HG02763 (cell line): ENCODE measurements at regions not wholly inside any gene's neighbourhood (a gene's known extent, or its start where the extent isn't known, plus 50 kb on each side); places are given as distances from the start of the nearest gene placed in this dataset.

Source experiments
- ATAC-seq: cut with Tn5 transposase; IDR thresholded peaks from one replicate; pipeline ENCODE4 v1.9.1; 2021; ENCODE audit warnings: mild to moderate bottlenecking, moderate library complexity; ENCODE audit not compliant: unreplicated experiment

DNA sequence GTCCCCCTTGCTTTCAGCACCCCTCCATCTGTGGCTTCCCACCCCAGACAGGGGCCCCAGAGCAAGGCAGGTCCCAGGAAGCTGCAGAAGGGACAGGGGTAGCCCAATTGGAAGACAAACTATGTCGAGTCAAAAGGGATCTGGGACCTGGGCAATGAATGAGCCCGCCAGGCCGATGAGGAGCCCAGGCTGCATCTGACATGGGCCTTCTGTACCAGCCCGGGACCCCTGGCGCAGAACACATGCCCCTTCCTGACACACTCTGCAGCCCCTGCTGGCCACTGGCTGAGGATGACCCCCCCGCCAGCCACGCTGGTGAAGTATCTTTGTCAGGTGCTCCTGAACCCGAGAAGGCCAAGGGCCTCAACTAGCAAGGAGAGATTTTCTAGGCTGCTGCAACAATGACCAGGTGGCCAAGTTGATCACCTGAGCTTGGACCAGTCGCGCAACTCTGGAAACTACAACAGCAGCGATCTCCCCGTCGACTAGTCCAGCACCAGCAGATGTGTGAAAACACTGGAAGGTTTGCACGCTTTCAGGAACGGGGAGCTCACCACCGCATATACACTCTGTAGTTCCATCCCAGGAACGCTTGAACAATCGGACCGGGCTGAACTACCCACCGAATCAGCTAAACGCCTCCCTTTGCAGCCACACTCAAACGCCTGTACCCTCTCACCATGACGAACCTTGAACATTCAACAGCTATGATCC, 119.0 kb downstream of the NCOR2 start:
- no peak for ATAC-seq

DNA sequence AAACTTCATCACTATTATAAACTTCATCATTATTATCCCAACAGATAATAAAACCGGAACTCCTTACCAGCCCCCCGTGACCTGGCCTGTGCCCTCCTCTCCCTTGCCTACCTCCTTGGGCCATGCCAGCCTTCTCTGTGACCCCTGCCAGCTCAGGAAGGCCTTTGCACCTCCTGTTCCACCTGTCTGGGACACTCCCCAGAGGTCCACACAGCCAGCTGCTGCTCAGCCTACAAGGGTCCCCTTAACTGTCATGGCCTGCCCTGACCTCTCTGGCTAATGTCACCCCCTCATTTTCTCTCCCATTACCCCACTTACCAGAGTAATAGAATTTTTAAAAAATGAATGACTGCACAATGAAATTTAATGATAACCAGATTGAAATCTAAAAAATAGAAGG, 121.0 kb downstream of the NCOR2 start:
- ATAC-seq, result no peak

DNA sequence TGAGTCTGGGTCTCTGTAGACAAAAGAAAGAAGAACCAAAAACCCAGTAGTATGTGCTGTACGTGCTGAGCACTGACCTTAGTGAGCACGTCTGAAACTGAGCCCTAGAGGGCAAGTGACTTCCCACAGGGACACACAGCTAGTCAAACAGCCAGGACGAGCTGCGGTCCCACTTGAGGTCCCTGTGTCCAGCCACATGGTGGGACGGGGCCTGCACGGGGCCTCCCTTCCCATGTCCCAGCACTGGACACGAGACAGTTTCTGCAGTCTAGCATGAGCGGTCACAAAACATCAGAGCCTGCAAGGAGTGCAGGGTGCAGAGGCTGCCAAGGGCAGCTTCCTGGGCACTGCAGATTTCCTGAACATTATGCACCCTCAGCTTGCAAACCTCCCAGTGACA, 121.6 kb downstream of the NCOR2 start:
- ATAC-seq, result no peak

DNA sequence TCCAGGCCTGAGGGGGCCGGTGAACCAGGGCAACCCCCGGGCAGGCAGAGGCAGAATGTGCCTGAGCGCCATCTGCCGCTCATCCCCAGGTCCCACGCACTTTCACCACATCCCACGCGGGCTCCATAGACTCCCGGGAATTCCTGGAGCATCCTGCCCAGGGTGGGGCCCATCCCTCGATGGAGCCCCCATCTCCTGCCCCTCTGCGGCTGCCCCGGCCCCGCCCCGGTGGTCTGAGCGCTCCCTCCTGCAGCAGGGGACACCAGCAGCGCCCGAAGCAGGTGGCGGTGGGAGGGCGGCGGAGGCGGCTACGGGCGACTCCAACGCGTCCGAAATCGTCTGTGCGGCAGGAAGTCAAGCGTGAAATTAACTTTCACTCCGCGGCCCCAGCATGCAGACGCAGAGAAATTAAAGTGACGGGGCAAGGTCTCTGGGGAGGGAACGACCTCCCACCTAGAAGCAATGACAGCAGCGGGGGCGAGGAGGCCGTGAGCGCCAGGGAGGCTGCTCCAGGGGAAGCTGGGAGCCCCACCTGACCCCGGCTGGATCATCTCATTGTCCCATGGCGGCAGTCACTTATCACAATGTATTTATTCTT, 122.2 kb downstream of the NCOR2 start:
- ATAC-seq, result no peak

DNA sequence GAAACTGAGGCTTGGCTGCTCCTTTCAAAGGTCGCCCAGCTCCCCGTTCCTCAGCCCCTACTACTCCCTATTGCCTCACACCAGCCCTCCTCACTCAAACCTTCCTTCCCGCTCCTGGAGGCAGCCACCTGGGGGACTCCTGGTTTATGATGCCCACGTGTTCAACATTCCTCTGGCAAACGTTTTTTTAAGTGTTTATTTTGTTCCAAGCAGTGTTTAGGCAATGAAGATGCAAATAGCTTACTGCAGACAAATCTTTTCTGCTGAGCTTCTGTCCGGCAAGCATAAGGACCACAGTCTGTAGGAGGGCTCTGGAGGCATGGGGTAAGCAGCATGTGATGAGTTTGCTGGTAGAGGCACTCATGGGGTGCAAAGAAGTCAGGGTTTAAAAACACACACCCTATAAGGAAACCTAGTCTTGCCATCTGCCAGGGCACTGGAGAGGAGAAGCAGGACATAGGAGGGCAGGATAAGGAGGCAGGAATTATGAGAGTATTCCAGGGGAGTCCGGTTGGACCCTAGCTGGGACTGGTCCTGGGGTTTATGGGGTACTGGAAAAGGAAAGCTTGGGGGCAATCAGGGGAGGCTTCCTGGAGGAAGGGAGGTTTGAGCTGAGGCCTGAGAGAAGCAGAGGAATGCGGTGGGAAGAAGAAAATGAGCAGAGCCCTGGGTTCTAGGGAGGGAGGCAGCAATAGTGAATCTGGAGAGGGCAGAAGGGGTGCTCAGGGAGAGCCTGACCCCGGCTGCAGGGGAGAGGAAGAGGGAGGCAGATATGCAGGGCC, 123.3 kb downstream of the NCOR2 start:
- ATAC-seq, result no peak

DNA sequence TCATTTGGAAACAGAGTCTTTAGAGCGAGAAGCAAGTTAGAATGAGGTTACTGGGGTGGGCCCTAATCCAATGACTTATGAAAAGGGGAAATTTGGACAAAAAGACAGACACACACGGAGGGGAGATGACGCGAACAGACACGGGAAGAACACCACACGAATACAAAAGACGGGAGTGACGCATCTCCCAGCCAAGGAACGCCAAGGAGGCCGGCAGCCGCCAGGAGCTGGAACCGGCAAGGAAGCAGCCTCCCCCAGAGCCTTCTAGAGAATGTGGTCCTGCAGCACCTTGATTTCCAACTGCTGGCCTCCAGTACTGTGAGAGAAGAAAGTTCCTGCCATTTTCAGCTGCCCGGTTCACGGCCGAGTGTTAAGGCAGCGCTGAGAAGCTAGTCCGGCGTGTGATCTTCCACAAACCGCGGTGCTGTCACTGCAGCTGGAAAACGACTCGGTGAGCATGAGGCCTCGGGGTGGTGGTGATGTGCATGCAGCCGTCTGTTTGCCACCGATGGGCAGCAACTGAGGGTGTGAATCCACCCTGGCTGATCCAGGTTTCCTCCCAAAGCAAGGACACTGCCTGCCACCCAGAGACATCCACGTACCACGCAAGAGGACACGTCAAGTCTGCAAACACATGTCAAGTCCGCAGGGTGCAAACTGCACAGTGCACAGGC, 124.5 kb downstream of the NCOR2 start:
- no peak for ATAC-seq

DNA sequence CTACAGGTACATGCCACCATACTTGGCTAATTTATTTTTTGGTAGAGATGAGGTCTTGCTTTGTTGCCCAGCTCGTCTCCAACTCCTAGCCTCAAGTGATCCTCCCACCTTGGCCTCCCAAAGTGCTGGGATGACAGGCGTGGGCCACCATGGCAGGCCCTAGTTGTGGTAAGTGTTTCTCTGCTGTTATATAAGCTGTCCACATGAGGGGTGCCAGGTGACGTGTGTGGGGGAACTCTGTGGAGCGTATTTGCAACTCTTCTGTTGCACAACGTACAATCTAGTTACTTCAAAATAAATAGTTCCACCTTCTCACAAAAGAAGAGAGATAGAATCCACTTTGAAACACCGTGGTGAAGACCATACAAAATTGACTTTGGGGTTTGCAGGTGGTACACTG, 125.1 kb downstream of the NCOR2 start:
- no peak for ATAC-seq

DNA sequence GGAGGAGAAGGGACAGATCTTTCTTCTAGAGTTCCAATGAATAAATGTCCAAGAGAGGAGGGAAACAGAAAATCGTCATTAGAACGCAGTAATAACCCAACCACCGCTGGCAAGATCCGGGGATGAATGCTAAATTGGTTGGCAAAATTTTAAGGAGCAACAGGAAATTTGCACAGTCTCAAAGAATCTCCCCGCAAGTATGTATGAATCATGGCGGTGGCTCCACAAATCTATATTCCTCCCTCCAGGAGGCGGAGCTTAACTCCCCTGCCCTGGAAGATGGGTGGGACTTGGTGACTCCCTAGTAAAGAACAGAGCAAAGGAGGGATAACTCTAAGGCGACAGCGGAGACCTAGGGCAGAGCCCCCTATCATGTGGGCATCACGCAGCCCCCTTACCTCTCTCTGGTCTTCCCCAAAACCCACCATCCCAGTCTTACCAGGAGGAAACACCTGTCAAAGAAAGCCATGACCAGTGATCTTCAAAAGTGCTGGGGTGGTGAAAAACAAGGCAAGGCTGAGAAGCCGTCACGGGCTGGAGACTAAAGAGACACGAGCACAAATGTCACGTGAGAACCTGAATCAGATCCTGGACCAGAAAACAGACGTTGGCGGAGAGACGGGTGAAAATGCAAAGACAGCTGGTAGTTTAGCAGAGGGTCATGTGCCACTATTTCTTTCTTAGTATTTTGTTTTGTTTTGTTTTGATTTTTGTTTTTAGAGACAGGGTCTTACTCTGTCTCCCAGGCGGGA, 125.8 kb downstream of the NCOR2 start:
- ATAC-seq, result no peak

DNA sequence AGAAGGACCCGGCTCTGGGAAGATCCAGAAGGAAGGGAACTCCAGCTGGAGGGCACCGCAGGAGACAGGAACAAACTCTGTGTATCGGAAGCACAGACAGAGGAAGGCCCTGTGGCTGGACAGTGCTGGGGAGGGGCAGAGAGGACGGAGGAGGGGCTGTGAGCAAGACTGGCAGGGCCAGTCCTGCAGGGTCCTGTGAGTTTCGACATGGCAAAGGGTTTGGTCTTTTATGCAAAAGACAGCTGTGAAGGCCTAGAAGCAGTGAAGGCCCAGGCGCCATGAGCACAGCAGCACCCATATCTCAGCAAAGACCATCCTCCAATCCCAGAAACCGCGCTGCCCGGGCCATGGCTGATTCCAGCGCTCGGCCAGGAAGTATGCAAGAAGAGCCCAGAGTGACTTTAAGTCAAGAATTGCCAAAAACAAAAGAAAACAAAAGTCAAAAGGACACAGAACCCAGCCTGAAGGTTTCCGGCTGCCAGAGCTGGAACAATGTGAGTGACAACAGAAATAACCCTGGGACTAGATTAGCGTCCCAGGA, 126.5 kb downstream of the NCOR2 start:
- no peak for ATAC-seq

DNA sequence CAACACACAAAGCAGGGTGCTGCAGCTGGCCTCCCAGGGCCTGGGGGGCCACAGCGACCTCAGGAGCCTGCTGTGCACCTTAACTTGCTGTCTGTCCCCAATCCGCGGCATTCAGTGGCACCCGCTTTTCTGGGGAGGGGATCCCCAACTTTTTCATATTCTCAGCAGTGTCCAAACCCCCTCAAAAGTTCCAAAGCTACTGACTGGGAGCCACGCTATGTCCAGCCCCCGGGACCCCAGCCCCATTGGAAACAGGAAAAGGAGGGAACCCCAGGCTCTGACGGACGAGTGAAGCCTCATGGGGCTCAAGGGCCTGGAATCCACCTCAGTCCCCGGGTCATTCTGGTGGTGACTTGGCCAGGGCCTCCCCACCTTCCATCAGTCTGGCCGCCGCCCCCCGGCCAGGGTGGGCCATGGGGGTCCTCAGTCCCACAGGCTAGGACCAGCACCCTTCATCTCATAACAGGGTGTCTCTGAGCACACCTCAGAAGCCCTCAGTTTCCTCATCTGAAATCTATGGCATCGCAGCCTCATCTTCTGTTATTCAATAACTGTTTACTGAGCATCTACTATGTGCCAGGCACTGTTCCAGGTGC, 127.3 kb downstream of the NCOR2 start:
- no peak for ATAC-seq

DNA sequence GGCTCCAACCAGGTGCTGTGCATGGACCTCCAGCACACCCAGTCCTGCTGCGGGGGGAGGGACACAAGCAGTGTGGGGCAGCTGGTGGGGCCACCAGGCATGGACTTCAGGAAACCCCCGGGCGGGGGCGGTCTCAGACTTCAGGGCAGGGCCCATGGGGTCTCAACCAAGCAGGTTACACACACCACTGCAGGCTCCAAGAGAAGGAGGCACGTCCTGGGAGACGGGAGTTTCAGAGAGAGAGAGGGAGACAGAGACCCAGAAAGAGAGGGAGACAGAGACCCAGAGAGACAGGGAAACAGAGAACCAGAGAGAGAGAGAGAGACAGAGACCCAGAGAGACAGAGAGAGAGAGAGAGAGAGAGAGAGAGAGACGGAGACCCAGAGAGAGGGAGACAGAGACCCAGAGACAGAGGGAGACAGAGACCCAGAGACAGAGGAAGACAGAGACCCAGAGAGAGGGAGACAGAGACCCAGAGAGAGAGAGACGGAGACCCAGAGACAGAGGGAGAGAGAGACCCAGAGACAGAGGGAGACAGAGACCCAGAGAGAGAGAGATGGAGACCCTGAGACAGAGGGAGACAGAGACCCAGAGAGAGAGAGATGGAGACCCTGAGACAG, 128.9 kb downstream of the NCOR2 start:
- no peak for ATAC-seq

DNA sequence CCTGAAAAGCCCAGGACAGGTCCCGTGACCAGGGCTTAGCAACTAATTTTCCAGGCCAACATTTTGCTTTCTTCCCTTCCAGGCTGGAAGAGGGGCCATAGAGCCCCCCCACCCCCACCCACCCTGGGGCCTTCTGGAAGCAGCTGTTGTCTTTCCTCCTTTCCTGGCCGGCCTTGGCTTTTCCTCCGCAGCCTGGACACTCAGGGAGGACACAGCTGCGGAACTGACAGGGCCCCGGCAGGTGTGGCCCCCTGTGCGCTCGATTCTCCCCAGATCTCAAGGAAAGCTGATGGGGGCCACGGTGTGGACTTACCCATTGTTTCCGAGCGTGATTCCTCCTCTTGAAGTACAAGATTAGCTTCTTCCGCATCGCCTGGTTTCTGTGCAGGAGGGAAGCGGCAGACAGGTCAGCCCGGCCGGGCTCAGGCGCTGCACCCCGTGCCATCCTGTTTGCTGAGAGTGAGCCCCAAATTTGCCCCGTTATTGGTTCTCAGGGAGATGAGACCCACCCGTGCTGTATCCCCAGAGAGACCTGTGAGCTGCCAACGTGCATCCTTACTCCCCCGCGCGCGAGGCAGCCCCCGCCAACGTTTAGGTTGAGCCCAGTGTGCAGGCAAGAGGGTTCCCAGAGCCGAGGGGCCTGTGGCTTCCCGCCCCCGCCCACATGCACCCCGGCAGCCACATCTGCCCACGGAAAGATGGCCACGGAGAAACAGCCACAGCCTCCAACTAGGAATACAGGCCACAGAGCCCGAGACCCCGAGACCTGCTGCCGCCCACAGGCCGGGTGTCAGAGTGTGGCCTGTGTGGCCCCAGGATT, 129.6 kb downstream of the NCOR2 start:
- ATAC-seq, result no peak

DNA sequence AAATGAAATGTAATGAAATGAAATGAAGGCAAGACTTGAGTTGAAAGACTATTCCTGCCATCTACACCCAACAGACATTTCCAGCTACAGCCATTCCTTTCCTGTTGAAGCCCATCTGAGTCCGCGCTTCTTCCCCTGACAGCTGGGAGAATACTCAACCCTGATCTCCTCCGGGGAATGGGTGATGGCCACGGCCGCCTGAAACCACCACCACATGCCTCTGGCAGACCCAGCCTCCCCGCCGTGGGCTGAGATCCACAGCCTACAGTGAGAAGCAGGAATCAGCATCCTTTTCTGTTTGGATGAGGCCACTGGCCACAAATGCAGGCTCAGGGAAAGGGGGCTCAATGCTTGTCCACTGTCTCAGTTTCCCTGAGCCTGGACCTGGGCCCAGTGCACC, 130.3 kb downstream of the NCOR2 start:
- no peak for ATAC-seq

DNA sequence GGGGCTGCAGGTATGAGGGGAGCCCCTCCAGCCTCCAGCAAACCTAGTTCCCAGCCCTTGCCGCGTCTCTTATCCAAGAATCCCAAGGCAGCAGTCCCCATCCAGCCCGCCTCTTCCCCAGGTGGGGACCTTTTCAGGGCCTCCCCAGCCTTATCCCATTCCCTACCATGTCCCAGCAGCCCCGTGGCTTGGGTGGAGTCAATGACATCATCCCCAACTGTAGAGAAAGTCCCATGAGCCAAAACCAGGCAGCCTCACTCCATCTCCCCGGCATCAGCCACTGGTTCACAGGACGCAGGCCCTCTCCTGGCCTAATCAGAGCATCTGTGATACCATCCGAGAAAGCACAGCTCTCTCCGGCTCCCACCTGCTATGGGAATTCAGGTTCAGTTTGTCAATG, 131.0 kb downstream of the NCOR2 start:
- ATAC-seq, result no peak

DNA sequence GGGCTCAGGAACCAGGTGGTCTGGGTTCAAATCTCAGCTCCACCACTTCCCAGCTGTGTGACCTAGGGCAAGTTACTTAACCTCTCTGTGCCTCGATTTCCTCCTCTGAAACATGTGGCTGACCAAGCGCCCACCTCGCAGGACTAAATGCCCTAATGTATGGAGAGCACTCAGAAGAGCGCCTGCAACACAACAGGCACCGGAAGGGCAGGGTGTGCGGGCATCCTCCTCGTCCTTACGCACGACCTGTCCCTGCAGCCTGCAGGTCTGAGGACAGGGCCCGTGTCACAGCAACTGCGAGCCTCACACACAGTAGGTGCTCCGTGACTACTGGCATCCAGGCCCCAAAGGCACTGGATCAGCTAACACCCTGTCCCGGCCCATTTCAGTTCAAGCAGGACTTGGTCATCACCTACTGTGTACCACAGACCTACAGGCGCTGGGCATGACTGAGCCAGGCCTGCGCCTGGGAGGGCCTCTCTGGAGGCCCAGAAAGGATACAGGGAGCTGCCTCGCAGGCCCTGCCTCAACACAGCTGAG, 131.5 kb downstream of the NCOR2 start:
- no peak for ATAC-seq

DNA sequence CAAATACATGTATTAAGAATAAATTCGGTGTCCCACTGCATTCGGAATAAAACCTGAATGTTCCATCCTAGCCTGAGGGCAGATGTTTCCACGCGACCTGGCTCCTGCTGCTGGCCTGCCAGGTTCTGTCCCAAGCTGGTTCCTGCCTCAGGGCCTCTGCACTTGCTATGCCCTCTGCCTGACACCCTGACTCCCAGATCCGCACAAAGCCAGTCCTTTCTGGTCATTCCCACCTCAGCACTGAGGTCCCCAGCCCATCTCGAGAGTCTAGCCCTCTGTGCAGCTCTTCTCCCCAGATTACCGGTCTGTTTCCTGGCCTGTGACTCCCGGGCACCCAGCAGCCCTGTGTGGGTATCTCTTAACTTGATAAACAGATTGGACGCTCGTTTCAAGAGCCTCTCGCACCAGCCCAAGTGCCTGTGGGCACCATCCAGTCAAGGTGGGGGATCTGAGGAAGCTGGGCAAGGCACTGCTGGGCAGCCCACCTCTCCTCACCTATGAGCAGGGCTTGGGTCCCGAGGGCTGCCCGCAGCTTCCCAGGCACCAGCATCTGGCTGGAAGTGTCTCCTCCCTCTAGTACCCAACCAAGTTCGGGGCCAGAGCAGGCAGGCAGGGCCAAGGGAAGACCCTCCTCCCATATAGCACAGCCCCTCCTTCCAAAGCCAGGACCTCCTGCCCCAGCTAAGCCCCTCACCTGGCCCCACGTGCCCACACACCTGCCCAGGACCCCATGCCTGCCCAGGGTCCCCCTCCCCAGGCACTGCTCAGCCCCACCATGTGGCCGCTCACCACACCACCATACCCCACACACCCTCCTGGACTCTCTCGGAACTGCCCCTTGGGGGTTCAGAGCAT, 132.2 kb downstream of the NCOR2 start:
- no peak for ATAC-seq

DNA sequence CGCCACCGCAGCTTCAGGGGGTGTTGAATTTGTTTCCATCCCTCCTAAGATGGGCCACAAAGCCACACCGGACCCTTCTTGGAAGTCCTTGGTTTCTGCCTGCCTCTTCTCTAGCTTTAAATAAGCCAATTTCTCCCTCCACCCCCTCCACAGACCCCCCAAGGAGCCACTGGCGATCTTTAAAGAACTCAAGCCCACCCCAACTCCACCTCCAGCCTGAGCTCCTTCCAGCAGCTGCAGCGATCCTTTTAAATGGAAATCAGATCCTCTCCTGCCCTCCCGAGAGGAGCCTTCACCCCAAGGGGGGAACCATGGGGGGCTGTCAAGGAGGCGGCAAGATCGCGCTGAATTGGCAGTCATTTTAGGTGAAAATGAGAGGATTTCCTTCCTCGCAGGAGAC, 133.1 kb downstream of the NCOR2 start:
- ATAC-seq, result no peak

DNA sequence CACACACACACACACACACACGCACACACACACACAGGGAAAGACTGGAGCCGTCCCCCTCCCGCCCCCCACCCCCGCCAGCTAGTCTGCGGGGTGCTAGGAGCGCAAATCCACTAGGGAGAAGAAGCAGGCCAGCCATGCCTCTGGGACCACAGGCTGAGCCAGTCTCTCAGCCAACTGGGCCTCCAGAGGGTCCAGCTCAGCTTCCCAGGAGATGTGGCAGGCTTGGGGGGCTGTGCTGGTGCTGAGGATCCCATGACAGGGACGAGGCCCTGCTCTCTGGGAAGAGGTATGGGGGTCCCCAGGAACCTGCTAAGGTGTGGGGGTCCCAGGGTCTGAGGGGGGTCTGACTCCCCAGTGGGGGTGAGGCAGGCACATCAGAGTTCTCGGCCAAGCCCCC, 133.5 kb downstream of the NCOR2 start:
- no peak for ATAC-seq
